NK-92 (cell line): ENCODE measurements at regions not wholly inside any gene's neighbourhood (a gene's known extent, or its start where the extent isn't known, plus 50 kb on each side); places are given as distances from the start of the nearest gene placed in this dataset.

Experiments
- DNase-seq: peaks from one replicate; lab custom pipeline; 2025; ENCODE audit not compliant: unreplicated experiment; lab: John Stamatoyannopoulos, UW

DNA sequence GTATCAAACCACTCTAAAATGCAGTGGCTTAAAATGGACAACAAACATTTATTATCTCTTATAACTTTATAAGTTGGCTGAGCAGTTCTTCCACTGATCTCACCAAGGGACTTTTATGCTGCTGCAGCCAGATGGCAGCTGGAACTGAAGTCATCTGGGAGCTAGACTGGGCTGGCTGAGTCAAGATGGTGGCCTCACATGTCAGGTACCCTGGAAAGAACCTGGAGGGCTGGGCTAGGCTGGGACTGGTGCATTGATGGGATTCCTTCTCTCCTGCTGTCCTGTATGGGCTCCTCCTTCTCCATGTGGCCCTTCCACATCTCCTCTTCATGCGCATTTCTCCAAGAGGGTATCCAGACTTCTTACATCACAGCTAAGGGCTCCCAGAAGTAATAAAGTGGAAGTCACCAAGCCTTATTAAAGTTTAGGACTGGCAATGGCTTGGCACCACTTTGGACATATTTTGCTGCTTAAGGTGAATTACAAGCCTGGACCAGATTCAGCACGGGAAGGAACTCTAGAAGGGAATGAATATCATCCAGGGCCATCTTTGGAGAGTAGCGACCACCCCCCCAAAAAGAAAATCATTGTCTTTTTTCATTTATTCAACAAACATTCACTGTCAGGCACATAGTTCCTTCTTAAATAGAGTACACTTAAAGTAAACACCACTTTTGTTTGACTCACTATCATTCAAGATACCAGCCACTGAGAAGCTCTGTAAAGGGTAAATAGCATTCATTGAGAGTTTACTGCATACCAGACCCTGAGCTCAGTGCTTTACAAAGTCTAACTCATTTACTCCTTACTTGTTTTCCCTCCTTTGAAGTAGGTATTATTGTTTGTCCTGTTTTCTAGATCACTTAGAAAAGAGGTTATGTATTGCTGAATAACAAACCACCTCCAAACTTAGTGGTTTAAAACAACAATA, 138.0 kb downstream of the ZFP36L2 start:
- DNase-seq, result no peak

DNA sequence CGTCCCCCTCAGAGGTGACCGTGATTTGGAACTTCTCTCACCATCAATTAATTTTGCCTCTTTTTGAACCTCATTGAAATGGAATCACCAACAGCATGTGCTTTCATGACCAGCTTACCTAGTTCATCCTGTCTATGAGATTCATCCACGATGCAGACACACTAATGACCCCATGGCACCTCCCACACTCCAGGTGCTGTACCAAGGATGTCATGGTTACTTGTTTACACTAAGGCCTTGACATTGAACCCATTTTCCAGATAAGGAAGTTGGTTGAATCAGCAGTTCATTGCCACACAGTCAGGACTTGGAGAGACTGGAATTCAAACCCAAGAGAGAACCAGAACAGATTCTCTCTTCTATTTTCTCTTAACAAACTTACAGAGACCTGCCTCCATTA, 139.0 kb downstream of the ZFP36L2 start:
- no peak for DNase-seq

DNA sequence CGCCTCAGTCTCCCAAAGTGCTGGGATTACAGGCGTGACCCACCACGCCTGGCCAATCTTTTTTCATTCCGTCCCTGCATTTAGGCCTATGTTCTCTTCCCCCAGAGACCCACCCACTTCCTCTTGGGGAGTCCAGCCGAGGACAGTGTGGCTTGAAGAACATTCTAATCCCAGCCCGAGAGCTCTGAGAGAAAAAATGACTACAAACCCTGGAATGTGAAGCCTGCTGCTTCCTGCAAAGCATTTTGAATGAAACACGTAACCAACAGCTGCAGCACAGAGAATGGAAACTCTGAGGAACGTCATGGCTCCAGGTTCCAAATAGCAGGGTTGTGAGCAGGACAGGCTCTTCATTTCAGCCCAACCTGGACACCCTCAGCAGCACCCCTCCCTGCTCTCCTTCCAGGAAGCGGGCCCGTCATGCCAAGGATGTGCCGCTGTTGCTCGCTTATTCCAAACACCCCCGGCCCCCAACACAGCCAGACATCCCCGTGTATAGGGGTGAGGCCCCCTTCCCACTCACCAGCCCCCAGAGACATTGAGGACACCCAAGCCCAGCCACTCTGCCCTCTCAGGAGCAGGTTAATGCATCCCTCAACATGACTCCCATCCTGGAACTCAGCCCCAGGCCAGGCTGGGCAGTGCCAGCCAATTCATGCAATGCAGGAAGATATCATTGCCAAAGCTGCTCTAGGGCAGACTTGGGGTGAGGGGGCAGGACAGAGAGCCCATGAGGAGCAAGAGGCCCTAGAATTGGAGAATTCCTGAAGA, 139.8 kb downstream of the ZFP36L2 start:
- no peak for DNase-seq

GRCh38 chr2:43085929-43086328, 140.5 kb downstream of the ZFP36L2 start:
- DNase-seq, result no peak

- DNase-seq, result no peak
Measured at GRCh38 chr2:43085505-43085904, 140.9 kb downstream of the ZFP36L2 start.

- no peak for DNase-seq
Measured at GRCh38 chr2:43084699-43085091, 141.7 kb downstream of the ZFP36L2 start.

DNA sequence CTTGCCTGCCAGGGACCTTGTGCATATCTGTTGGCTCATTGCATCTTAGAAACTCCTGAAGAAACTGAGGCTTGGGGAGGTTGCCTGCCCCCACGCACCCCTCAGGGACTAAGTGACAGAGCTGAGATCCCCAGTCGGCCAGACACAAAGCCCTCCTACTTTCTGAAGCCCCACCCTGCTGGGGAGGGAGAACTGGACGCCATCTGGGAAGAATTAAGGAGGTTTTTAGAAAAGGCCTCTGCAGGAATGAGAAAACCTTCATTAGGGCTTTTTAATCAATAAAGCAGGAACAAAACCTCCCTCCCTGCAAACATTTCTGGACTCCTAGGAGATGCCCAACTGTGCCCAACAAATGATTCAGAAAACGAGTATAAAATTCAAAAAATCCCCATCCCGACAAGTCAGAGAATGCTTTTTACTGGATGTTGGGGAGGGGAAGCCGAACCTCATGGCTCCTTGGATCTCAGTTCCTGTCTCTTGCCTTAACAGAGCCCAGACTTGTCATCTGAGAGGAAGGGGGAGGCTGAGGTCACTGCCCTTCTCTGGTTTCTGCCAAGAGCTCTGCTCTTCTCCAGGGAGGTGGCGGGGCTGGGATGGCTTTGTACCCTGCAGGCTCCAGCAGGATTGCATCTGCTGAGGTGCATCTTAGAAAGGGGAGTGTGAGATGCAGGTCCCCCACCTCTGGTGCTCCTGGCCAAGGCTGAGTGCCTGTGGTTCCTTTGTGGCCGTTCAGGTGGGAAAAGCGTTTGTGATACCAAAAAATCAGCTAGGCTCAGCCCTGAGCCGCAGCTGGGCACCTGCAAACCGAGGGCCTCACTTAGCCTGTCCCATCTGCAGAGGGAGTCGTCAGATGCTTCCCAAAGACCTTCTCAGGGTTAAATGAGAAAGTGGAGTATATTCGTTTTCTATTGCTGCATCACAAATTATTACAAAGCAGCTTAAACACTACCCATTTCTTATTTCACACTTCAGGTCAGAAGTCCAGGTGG, 142.4 kb downstream of the ZFP36L2 start:
- DNase-seq, result no peak

GRCh38 chr2:43082903-43083677, 143.3 kb downstream of the ZFP36L2 start:
- DNase-seq, result no peak

DNA sequence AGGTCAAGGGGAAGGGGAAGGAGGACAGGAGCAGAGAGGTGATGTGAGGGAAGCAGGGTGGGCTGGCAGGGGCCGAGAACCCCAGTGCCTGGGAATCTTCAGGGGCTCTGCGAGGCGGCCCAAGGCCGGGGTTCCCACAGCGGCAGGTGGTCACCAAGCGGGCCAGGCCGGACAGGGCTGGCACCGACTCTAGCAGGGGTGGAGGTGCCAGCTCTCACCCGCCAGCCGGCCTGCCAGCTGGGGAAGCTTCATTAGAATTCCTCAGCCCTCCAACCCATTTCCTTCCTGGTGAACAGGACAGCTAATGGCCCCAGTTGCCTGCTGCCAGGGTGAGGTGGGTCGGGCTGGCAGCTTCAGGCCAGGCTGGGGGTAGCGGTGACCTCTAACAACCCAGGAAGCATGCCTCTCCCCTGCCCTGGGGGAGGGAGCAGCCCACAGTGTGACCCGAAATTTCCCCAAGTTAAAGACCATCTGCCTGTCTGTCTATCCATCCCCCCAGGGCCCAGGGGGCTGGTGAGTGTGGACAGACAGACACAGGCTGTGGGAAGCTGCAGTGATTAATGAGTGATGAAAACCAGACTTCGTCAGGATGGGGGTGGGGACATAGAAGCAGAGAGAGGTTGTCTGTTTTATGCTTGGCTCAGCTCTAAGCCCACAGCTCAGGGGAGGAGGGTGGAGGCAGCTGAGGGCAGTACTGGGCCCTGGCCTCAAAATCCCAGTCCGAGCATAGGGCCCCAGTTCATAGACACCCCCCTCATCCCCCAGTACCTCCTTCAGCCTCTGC, 144.1 kb downstream of the ZFP36L2 start:
- DNase-seq, result no peak

DNA sequence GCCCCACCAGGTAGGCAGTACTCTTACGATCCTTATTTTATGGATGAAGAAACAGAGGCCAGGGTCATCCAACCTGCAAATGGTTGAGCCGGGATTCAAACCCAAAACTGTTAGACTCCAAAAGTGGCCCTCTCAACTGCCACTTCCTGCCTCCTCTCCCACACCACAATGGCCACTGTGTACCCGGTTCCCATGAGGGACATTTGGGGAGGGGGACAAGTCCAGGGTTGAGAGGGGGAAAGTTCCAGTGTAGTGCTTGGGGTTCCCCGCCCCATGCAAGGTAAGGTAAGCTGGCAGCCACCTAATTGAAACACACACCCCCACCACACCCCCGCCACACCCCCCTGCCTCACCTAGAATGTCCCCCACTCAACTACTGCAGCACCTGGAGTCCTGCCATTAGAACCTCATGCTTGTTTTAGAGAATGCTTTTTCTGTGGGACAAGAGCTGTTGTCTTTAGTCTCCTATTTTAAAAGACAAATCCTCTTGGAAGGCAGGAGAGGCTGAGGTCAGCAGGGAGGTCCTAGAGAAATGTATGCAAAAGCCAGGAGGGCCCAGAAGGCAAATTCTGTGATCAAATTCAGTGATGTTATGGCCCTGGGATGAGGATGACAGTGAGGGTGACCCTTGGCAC, 145.2 kb downstream of the ZFP36L2 start:
- no peak for DNase-seq

DNA sequence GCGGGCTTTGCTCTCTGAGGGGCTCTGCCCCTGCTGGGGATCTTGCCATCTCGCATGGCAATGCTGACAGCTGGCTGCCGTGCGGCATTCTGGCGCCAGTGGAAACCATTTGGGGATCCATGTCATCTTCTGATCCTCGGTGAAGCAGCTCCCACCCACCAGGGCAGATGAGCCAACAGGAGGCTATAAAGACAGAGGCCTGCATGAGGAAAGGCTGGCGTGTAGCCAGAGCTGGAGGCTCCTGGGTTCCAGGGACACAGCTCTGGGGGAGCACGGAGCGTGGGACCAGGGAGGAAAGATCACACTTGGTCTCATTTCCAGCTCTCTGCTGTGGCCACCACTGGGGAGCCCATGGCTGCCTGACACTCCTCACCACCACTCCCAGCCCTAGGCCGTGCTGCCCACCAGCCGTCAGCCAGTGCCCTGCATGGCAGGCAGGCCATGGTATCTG, 145.8 kb downstream of the ZFP36L2 start:
- no peak for DNase-seq

DNA sequence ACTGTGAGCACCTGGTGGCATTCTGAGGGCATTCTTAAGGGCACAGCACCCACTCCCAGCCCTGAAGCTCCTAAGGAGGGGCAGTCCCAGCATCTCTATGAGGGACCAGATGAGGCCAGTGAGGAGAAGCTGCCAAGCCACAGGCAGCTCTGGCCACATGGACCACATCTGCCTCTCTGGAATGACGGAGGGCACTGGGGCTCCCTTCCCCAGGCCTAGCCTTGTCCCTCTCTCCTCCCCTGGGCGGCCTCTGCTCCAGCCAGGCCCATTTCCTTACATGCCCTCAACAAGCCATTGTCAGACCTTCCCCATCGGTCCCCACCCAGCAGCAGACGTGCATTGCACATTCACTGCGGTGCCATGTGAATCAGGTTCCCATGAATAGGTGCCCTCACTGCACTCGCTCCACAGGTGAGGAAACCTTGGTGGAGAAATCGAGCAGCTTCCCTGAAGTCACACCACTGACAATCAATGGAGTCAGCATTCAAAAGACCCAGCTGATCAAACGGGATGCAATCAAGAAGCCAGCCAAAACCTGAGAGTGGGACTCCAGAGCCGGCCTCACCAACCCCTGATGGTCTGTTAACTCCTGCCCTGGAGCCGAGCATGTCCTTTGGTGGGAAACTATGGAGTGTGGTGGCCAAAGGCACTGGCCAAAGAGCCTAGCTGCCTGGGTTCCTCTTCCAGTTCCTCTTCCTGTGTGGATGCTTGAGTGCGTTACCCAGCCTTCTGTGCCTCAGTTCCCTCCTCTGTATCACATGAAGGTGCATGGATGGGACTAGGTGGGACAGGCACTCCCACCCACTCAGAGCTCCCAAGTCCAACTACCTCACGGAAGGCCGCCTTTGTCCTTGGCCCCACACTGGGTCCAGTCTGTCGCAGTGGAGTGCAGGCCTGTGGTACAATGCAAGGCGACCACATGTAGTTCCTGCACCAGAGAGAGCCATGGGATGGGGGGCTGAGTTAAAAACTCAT, 147.3 kb downstream of the ZFP36L2 start:
- no peak for DNase-seq

DNA sequence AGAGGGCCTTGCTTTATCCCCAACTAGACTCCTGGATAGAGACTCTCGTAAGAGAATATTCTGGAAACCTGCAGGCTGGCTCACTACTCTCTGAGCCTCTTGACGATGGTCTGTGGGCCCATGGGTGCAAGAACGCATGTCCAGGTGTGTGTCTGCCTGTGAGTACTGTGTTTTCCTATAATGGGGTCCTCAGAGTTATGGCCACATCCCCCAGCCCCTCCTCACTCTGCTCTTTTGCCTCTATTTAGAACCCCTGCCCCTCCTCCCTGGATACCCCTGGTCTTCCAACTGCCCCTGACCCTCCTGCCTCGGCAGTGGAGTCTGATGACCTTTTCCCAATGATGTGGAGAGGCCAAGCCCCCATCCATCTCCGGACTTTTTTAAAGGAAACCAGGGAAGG, 148.1 kb downstream of the ZFP36L2 start:
- DNase-seq, result no peak

- no peak for DNase-seq
Measured at GRCh38 chr2:43077876-43078275, 148.5 kb downstream of the ZFP36L2 start.

- no peak for DNase-seq
Measured at GRCh38 chr2:43076676-43077075, 149.7 kb downstream of the ZFP36L2 start.

- no peak for DNase-seq
Measured at GRCh38 chr2:43075811-43076585, 150.4 kb downstream of the ZFP36L2 start.

GRCh38 chr2:43075054-43075593, 151.3 kb downstream of the ZFP36L2 start:
- no peak for DNase-seq
